ENCODE measurements at regions not wholly inside any gene's neighbourhood (a gene's known extent, or its start where the extent isn't known, plus 50 kb on each side); places are given as distances from the start of the nearest gene placed in this dataset.
"Not testable (repeated sequence)": the region's sequence is repeated elsewhere in the genome, so short reads cannot be mapped to it uniquely, and the experiment has no call there.

DNA sequence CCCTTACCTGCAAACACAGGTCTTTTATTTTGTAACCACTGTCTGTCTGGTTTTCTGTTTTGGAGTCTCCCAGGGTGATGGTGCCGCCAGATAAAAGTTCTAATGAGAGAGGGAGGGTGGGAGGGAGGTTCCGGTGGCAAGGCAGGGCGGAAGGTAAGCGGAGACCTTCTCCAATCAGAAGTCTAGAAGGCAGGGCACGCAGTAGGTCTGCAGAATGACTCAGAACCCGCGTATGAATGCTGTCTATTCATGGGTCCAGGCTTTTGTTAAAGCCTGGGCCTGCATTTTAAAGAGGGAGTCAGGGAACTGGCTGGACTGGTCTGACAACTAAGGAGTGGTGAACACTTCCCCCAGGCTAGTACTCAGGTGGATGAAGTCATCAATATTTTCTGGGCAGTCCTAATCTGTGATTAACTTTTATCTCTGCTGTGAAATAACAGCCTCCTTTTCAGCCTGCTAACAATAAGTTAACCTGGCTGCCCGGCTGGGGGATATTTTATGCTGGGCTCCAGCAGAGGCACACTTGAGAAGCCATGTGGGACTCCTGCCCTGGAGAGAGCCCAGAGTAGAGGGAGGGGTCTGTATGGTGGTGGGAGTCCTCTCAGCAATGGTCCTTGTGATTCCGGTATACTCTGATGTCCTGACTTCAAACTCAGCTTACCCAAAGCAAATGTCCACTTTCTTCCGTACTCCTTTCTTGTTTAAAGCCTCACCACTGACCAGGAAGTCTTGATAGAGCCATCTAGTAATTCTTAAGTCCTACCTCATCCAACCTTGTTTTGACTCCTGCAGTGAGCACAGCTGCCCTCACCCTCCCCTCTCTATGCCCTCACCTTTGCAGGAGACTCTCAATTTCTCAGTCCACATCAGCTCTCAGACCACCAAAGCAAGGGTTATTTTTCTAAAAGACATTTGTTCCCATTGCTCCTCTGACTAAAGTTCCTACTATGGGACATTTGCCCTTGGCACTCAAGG lies 85.3 kb upstream of the PLGLB2 start:
- not testable (repeated sequence) for DNase-seq (ENCODE audit: low read depth)

DNA sequence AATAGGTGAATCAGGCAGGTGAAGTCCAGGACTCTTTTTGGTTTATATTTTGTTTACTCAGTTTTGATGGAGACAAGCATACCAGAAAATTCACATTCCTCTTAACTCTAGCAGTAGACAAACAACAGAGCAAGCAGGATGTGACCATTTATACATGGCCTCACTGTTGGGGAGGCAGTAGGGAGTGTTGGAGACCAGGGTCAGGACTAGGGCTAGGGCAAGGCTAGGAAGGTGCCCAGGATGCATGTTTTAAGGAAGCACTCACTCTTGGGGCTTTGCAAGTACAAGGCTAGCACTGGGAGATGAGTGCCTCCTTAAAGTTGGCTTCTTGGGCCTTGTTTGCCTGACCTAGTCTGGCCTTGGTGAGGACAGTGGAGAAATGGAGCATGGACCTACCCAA lies 84.5 kb upstream of the PLGLB2 start:
- DNase-seq (ENCODE audit: low read depth) = not testable (repeated sequence)

DNA sequence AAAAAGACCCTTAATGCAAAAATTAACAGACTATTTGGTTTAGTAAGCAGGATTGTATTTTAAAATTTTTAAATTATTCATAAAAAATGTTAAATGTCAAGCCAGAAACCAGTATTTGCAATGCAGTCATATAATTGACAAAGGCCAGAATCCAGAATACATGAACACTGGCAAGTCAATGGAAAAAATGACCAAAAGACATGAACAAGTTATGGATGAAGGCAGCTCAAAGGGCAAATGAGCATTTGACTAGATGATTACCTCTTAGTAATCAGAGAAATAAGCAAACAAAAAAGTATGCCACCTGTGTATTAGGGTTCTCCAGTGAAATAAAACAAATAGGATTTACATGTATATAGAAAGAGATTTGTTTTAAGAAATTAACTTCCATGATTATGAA lies 80.9 kb upstream of the PLGLB2 start:
- not testable (repeated sequence) for DNase-seq (ENCODE audit: low read depth)

DNA sequence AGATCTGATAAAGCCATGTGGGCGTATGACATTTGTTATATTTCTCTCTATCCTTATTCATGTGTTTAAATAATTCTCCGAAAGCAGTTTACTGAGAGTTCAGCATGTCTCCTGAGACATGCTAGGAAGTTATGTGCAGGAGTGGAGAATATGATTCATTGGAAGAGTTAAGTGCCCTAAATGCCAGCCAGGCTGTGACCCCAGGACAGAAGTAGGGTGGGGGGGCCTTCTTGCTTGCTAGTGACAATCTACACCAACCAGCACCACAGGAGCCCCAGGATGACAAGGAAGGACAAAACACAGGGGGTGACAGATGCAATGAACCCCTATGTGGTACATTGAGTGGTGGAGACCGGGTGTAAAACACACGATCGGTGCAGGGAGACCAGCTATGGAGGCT lies 79.5 kb upstream of the PLGLB2 start:
- not testable (repeated sequence) for DNase-seq (ENCODE audit: low read depth)

DNA sequence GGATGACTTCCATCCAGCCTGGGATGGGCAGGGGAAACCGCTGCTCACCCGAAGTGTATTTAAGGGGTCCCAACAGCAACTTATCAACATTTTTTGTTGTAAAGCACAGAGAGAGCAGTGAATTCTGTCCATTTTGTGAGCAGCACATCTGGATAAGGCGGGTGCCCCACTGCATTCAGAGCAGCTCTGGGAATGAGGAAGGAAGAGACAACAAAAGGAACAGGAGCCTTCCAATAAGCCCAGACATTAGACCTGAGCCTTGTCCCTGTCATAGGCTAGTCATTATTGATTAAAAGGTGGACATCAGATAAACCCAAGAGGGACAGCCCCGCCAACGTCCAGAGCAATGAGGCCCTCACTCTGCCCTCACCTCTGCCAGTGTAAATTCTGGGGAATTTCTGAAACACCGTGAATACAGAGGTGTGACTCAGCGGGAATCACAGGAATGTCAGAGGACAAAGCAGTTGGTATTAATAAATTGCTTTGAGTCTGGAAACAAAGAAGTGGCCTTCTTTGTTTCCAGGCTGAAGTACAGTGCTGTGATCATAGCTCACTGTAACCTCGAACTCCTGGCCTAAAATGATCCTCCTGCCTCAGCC lies 78.2 kb upstream of the PLGLB2 start:
- not testable (repeated sequence) for DNase-seq (ENCODE audit: low read depth)

DNA sequence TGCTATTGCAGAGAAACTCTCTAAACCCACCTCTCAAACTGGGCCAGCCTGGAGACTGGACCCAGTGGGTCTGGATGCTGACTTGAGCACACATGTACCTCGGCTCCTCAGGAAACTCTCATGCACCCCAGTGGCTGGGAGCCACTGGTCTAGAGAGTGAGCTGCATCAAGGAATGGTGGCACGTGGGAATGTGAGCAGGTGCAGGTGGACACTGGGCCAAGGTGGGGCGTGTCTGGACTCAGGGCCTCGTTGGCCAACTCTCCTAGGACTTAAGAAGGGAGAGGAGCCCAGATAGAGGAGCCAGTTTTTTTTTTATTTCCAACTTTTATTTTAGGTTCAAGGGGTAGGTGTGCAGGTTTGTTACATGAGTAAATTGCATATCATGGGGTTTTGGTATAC lies 75.5 kb upstream of the PLGLB2 start:
- not testable (repeated sequence) for DNase-seq (ENCODE audit: low read depth)

DNA sequence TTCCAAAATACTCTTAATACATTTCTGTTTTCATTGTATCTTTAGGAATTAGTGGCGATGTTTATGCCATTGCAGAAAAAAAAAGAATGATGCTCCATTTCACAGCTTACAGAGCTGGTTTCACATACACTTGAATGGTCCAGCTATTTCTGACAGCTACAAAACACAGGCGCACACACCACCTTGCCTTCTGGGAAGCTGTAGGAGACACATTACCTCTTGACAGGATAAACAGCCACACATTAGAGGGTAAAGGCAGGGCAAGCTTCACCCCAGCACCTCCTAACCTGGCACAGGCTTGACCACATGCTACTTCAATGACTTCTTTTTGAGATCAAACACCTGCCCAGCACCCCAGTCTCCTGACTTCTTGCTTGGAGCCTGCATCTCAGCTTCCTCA lies 73.2 kb upstream of the PLGLB2 start:
- DNase-seq (ENCODE audit: low read depth) = not testable (repeated sequence)

DNA sequence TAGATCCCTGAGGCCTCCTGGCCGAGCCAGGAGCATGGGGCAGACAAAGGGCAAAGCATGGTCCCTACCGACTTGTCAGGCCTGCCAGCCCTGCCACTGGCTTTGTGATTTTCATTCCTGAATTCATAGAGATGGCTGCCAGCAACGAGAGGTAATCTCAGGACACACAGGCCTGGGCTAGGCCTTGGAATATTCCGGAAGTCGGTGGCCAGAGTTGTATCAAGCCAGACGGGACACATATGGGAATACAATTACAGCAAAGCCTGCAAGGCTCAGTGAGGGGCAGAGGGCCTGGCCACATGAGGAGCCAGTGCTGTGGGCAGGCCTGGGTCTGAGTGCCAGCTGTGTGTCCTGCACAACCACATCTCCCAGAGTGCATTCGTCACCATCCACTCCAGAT lies 72.4 kb upstream of the PLGLB2 start:
- DNase-seq (ENCODE audit: low read depth) = not testable (repeated sequence)

DNA sequence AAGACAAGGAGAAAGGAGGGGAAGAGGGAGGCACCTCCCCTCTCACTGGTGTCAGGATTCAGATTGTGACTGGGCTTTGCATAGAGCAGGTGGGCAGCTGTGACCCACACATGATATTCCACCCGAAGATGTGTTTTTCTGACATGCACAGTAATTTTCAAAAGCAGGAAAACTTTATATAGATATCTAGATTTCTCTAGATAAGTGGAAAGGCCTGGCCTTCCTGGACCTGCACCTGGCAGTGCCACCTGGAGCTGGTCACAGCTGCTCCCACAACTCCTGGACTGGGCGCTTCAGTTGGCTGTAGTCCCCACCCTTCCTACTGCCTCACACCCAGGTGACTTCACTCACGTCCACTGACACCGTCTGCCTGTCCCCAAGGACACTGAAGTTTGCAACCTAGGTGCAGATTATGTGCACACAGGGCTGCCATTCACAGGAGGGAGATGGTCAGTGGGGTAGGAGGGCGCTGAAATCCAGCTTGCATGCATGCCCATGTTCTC lies 70.4 kb upstream of the PLGLB2 start:
- DNase-seq (ENCODE audit: low read depth) = not testable (repeated sequence)

DNA sequence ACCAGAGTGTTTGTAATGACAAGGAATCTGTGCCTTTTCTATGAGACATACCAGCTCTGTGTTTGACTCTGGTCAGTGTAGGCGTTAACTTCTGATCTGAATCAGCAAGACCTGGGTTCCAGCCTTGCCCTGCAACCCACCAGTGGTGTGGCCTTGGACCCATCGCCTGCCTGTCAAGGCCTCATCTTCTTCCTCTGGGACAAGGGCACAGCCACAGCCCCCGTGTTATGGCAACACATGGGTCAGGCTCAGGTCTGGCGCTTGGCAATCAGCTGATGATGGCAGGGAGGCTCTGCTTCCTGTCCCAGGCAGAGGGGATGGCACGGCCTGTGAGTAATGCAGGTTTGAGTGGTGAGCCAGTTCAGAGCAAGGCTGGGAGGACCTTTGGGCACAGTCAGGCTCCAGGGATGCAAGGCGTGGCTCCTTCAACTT lies 69.1 kb upstream of the PLGLB2 start:
- DNase-seq (ENCODE audit: low read depth) = not testable (repeated sequence)

DNA sequence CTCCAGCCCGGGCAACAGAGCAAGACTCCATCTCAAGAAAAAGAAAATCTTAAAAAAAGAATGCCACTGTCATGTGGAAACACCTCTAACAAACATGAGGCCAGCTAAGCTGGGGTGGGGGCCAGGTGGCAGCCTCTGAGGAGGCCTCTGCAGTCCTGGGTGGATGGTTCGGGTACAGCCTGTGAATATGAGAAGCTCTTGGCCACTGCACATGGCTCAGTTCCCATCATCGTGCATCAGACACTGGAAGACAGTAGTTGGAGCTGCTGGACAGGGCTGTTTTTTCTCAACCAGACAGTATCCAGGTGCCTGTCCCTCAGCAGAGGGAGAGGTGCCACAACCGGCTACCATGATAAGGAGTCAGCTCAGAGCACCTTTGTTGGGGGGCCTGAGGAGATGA lies 67.9 kb upstream of the PLGLB2 start:
- not testable (repeated sequence) for DNase-seq (ENCODE audit: low read depth)

DNA sequence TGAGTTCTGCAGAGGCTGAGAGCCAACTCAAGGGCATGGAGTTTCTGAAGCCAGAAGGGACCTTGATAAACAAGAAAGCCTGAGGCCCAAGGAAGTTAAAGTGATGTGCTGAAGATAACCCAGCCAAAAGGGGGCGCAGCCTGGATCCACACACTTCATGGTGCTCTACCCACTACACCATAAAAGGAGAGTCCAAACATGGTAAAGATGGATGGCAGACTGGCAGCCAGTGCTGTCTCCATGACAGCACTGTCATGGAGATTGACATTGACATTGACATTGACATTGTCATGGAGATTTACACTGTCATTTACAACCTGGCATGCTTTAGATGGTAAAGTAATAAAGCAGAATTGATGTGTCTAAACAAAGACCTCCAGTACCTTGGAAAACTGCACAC lies 67.2 kb upstream of the PLGLB2 start:
- DNase-seq (ENCODE audit: low read depth) = not testable (repeated sequence)

DNA sequence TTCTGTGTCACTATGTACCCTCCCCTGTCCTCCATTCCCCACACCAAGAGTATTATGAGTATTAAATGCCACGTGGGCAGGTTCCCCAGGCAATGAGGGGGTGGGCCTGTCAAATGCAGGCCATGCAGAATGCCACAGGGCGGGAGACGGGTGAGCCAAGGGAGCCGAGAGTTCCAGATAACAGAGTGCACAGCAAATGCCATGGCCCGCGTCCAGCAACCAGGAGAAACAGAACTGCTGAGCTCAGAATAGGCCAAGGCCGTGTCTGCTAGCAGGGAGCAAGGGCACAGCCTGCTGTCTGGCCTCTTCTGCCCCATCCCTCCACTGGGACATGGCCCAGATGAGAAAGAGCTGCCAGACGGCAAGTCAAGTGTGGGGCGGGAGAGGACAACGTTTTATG lies 64.4 kb upstream of the PLGLB2 start:
- DNase-seq (ENCODE audit: low read depth) = peak; percentile 71

DNA sequence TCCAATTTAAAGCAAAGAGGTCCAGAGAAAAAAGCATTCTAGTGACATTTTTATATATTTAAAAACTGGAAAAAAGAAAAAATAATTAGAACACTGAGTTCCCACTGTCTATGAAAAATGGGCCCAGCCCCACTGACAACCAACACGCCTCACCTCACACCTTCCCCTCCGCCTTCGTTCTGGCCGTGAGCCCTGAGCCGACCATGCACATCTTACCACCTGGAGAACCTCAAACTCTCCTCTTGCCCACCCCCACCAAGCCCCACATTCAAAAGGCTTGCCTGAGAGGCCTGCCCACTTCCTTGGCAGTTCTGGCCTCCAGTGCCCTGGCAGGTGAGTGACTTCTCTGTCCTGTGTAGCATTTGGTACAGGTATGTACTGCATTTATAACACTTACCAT lies 63.9 kb upstream of the PLGLB2 start:
- not testable (repeated sequence) for DNase-seq (ENCODE audit: low read depth)

DNA sequence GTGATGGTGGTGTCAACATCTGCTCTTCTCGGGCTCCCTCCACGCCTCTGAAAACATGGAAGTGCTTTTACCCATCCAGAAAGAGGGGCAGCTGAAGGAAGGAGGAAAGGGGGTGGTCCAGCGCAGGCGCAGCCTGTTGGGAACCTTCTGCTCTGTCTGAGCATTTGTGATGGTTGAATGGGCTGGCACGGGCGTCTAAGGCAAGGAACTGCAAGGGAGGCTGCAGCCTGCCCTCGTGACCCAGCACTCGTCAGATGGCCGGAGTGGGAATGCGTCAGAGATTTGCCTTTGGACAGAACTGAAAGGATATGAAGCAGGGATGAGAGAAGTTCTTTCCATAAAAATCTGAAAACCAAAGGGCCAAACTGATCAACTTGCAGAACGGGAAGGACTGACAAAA lies 62.3 kb upstream of the PLGLB2 start:
- not testable (repeated sequence) for DNase-seq (ENCODE audit: low read depth)

DNA sequence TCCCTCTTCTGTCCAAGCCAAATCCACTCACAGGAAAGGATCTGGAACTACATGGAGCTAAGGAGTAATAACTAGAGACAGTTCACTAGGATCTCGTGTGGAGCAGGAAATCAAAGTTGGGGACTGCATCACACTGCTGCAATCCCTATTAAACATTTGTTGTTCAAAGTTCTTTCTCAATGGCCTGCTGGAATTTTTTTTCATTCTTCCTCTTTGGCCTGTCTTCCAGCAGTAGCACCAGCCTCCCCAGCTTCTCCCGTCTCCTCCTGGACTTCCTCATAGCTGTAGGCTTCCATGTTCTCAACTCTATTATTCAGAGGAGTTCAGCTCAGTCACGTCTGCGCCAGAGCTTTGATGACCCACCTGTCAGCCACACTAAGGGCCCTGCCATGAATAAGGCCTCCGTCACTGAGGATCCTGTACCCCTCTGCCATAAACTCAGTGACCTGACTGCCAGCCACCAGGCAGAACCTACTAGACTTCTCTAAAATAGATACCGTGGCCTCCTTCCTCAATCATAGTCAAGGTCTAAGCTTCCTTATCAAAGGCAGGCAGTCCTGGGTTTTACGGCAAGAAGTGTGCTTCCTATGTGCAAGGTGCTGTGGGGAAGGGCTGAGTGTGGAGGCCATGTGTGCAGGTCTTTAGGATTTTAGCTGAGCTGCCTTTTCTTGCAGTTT lies 60.9 kb upstream of the PLGLB2 start:
- not testable (repeated sequence) for DNase-seq (ENCODE audit: low read depth)

DNA sequence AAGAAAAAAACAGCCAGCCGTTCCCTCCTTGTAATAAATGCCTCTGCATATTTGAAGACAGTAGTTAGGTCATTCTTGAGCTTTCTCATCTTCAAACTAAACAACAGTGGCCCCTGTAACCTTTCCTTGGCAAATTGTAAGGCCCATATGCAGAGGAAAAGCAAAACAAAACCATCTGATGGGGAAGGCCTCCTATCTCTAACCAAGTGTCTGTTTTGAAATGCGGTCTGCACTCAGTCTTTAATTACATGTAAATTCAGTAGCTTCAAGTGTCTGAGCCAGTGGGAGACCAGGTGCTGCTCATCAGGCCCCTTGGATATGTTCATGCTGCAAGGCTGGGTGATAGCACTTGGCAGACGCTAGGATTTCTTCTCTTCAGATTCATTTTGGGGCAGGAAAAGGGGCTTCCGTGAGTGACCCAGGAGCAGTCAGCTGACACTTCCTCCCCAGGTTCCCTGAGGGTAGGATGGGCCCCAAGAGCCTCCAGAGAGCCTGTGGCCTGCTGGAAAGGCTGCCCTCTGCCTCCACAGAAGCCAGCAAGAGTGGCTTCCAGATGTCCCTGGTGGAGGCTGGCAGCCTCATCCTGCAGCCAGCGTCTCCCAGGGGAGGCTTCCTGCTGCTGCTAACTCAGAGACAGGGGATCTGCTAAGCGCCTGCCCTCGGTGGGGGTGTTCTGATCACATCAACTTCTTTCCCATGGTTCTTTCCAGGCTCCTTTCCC lies 60.2 kb upstream of the PLGLB2 start:
- not testable (repeated sequence) for DNase-seq (ENCODE audit: low read depth)

DNA sequence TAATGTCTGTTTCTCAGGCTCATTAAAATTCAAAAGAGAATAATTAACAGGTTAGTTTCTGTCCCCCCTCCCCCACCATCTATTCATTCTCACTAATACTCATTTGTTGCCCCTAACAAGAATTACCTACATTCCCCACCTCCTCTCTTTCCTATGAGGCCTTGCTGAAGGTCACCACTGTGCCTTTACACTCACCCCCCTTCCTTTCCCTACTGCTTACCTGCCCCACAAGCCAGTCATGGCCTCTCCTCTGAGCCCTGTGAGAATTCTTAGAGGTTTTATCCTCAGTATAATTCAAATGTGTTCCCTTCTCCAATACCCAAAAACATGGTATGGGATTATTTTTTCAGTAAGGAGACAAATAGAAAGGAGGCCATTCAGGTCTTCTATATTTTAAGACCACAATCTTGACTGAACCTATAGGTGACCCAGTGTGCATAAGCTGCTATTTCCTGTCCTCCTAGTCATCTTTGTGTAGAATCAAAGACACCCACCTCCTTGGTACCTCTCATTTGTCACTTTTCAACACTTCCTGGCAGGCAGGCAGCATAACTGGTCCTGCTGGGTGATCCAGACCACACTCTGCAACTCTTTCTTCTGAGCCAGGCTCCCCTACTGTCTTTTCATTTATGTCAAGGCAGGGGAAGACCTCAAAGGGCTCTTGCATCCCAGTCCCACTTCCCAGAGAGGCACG lies 55.8 kb upstream of the PLGLB2 start:
- DNase-seq (ENCODE audit: low read depth) = not testable (repeated sequence)

DNA sequence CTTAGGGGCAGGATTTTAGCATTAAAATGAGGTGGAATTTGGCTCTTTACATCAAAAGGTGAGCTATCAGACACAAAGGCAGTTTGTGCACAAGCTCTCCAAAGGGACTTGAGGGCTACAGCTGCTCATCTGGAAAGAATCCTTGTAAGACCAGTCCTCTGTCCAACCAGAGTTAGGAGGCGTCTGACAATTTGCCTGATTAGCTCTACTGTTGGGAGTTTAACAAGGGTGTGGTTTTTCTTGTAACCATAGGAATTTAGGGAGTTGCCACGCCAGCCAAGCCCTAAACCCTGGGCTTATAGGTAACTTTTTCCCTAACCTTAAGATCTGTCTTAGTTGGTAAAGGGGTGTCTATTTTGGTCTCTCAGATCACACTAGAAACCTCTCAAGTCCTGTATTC lies 55.0 kb upstream of the PLGLB2 start:
- DNase-seq (ENCODE audit: low read depth) = peak; percentile 76

DNA sequence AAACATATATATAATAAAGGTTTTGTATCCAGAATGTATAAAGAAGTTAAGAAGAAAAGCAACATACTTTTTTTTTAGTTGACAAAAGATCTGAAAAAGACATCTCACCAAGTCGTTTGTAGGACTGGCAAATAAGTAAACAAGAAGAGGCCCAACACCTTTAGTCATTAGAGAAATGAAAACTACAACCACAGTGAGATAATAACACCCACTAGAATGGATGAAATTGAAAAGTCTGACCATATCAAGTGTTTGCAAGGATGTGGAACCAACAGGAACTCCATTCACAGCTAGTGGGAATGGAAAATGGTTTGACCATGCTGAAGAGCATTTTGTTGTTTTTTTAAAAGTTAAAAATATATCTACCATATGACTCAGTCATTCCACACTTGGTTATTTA lies 54.0 kb upstream of the PLGLB2 start:
- not testable (repeated sequence) for DNase-seq (ENCODE audit: low read depth)

Measured in myocyte (in vitro differentiated cells).